ENCODE measurements at regions not wholly inside any gene's neighbourhood (a gene's known extent, or its start where the extent isn't known, plus 50 kb on each side); places are given as distances from the start of the nearest gene placed in this dataset.

GRCh38 chr1:114342376-114342775 is 168.6 kb downstream of the TRIM33 start:
- H3K27ac ChIP-seq = no peak overlapping the region
- TF ChIP-seq CTCF (IDR thresholded peaks at IDR 0.05) (no peak), ZFX (IDR thresholded peaks at IDR 0.05; ENCODE audit: borderline replicate concordance) (no peak)

- no peak for TF ChIP-seq ZFX (IDR thresholded peaks at IDR 0.05; ENCODE audit: borderline replicate concordance)
- no peak for TF ChIP-seq CTCF (IDR thresholded peaks at IDR 0.05)
- H3K27ac ChIP-seq = no peak overlapping the region
Observed at GRCh38 chr1:114341856-114342255, 169.1 kb downstream of the TRIM33 start.

DNA sequence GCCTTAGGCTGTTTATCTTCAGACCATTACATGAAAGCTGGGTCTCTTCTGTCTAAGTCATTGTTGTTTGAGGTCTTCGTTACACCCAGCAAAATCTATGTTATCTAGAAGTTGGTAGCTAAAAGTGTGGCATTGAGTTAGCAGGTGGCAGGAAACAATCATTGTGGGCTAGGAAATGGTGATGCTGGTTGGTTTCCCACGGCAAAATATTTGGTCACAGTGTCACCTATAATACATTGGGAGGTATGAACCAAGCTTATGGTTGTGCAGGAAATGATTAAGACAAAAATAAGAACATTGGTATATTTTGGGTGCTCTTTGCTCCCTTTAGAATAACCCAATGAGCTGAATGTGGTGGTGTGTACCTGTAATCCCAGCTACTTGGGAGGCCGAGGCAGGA is 169.7 kb downstream of the TRIM33 start:
- no peak for TF ChIP-seq CTCF (IDR thresholded peaks at IDR 0.05)
- TF ChIP-seq ZFX (IDR thresholded peaks at IDR 0.05; ENCODE audit: borderline replicate concordance) = no peak
- no peak overlapping the region for H3K27ac ChIP-seq

- H3K27ac ChIP-seq = no peak overlapping the region
- TF ChIP-seq CTCF (IDR thresholded peaks at IDR 0.05) (no peak), ZFX (IDR thresholded peaks at IDR 0.05; ENCODE audit: borderline replicate concordance) (no peak)
Observed at GRCh38 chr1:114340892-114341291, 170.1 kb downstream of the TRIM33 start.

DNA sequence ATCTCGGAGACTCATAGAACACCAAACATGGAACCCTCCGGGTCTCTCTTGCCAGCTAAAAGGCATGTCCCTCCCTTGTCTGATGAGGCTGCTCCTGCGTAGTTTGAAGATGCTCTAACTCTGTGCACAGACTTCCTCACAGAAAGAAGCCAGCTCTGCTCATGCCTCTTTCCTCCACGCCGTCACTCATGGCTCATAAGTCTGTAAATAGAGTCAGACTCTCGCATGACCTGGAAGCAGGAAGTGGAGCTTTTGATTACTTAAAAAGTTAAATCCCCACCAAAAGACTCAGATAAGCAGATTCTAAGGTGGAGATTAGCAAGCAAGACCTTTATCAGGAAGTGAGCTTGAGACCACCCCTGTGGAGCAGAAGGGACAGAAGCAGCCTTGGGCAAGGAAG is 171.6 kb downstream of the TRIM33 start:
- TF ChIP-seq ZFX (IDR thresholded peaks at IDR 0.05; ENCODE audit: borderline replicate concordance) = no peak
- TF ChIP-seq CTCF (IDR thresholded peaks at IDR 0.05) = no peak
- no peak overlapping the region for H3K27ac ChIP-seq

DNA sequence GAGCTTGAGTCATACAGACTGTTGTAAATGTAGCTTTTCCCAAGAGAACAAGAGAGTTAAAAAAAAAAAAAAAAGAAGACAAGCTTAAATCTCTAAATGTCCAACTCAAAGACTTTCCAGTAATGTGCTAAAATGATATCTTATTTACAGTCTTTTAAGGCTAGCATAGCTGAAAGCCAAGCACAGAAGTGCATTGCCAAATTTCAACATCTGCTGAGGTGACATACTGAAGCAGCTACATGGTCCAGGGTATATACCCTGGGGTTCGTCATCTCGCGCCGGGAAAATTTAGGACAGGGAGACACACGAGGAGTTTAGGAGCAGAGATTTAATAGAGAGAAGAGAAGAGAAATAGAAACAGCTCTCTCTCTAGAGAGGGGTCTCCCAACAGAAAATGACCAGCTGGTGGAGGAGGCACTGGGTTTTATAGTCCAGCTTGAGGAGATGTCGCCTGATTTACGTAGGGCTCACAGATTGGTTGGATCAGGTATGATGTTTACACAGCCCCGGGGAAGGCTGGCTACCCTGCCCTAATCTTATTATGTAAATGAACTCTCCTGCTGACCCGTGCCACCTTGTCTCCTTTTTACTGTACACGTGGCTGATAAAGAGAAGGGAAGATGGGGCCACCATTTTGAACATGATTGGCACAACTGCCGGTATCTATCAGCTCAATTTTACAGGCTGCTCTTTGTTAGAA is 172.7 kb downstream of the TRIM33 start:
- no peak overlapping the region for H3K27ac ChIP-seq
- TF ChIP-seq ZFX (IDR thresholded peaks at IDR 0.05; ENCODE audit: borderline replicate concordance) = no peak

- H3K27ac ChIP-seq = no peak overlapping the region
- no peak for TF ChIP-seq CTCF (IDR thresholded peaks at IDR 0.05)
- TF ChIP-seq ZFX (IDR thresholded peaks at IDR 0.05; ENCODE audit: borderline replicate concordance) = no peak
Observed at GRCh38 chr1:114337417-114337816, 173.6 kb downstream of the TRIM33 start.

DNA sequence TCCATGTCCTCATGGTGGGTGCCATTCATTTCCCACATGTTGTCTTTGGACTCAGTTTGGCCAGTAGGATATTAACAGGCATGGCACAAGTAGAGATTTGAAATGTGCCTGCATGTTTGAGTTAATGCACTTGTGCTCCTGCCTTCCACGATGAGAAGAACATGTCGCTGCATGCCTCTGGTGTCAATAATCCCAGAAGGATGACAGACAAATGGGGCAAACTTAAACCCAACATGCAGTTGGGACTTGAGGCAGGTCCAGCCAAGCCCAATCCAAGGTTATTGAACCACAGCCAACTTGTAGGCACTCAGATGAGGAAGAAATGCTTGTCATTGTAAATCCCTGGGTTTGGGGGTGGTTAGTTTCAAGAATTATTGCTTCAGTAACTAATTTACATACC is 174.6 kb downstream of the TRIM33 start:
- no peak for TF ChIP-seq ZFX (IDR thresholded peaks at IDR 0.05; ENCODE audit: borderline replicate concordance)
- no peak for TF ChIP-seq CTCF (IDR thresholded peaks at IDR 0.05)
- no peak overlapping the region for H3K27ac ChIP-seq

Data from 22Rv1 (cell line).